ENCODE measurements at regions not wholly inside any gene's neighbourhood (a gene's known extent, or its start where the extent isn't known, plus 50 kb on each side); places are given as distances from the start of the nearest gene placed in this dataset.
A peak's percentile ranks its signal among the peaks of the same experiment; 100 is the strongest.

- DNase-seq = no peak
Measured at GRCh38 chr13:61706899-61707298, 291.2 kb upstream of the PCDH20 start.

- DNase-seq = no peak
Measured at GRCh38 chr13:61700620-61701019, 285.0 kb upstream of the PCDH20 start.

- DNase-seq = no peak
Measured at GRCh38 chr13:61700181-61700580, 284.5 kb upstream of the PCDH20 start.

GRCh38 chr13:61696676-61697075 is 281.0 kb upstream of the PCDH20 start:
- no peak for DNase-seq

GRCh38 chr13:61695147-61695546 is 279.5 kb upstream of the PCDH20 start:
- no peak for DNase-seq

GRCh38 chr13:61692691-61693090 is 277.0 kb upstream of the PCDH20 start:
- no peak for DNase-seq

- no peak for DNase-seq
Measured at GRCh38 chr13:61685682-61686012, 270.0 kb upstream of the PCDH20 start.

GRCh38 chr13:61684976-61685681 is 269.5 kb upstream of the PCDH20 start:
- no peak for DNase-seq

- no peak for DNase-seq
Measured at GRCh38 chr13:61672756-61673155, 257.1 kb upstream of the PCDH20 start.

GRCh38 chr13:61670384-61671161 is 254.9 kb upstream of the PCDH20 start:
- DNase-seq = no peak

GRCh38 chr13:61664801-61665705 is 249.4 kb upstream of the PCDH20 start:
- DNase-seq = peak; percentile 2

- DNase-seq = no peak
Measured at GRCh38 chr13:61654481-61654880, 238.8 kb upstream of the PCDH20 start.

- no peak for DNase-seq
Measured at GRCh38 chr13:61648547-61648946, 232.9 kb upstream of the PCDH20 start.

- no peak for DNase-seq
Measured at GRCh38 chr13:61612192-61612591, 196.5 kb upstream of the PCDH20 start.

- DNase-seq = no peak
Measured at GRCh38 chr13:61608138-61608537, 192.5 kb upstream of the PCDH20 start.

GRCh38 chr13:61600360-61601033 is 184.8 kb upstream of the PCDH20 start:
- no peak for DNase-seq

- no peak for DNase-seq
Measured at GRCh38 chr13:61592489-61592888, 176.8 kb upstream of the PCDH20 start.

- DNase-seq = no peak
Measured at GRCh38 chr13:61575973-61576372, 160.3 kb upstream of the PCDH20 start.

- no peak for DNase-seq
Measured at GRCh38 chr13:61563645-61564044, 148.0 kb upstream of the PCDH20 start.

GRCh38 chr13:61546911-61547310 is 131.3 kb upstream of the PCDH20 start:
- DNase-seq = no peak

- no peak for DNase-seq
Measured at GRCh38 chr13:61546413-61546812, 130.8 kb upstream of the PCDH20 start.

- DNase-seq = no peak
Measured at GRCh38 chr13:61536433-61536832, 120.8 kb upstream of the PCDH20 start.

All from right kidney (tissue), 1 donor.